H1 (cell line): ENCODE measurements at regions not wholly inside any gene's neighbourhood (a gene's known extent, or its start where the extent isn't known, plus 50 kb on each side); places are given as distances from the start of the nearest gene placed in this dataset.

Experiments
- CTCF ChIP-seq, 3 experiments: IDR thresholded peaks; 1 replicate in 2 of 3; 2 replicates in 1 of 3; pipeline versions ENCODE4 v1.5.1 to v1.6.1; 2011; ENCODE audit warnings: low read length in 3 of 3, mild to moderate bottlenecking in 3 of 3, inconsistent platforms in 2 of 3, low read depth in 1 of 3, moderate library complexity in 1 of 3; ENCODE audit not compliant: insufficient read depth in 1 of 3; ENCODE audit errors: control extremely low read depth in 1 of 3
- EZH2 ChIP-seq: fragments of 200-600 bp; sonication (generic); IDR thresholded peaks from 2 replicates; pipeline ENCODE4 v1.7.1; 2012; ENCODE audit warnings: low read depth, mild to moderate bottlenecking, moderate library complexity, low read length, inconsistent platforms; ENCODE audit not compliant: severe bottlenecking
- JUN ChIP-seq: IDR thresholded peaks from 2 replicates; pipeline ENCODE4 v1.6.1; 2011; ENCODE audit warnings: low read depth, mild to moderate bottlenecking, improper control_type of control experiment, low read length
- JUND ChIP-seq: IDR thresholded peaks from 2 replicates; pipeline ENCODE4 v1.6.1; 2011; ENCODE audit warnings: mild to moderate bottlenecking, improper control_type of control experiment, low read length
- MAX ChIP-seq: IDR thresholded peaks from 2 replicates; pipeline ENCODE4 v1.6.1; 2012; ENCODE audit warnings: inconsistent platforms
- POLR2A ChIP-seq, 2 experiments: IDR thresholded peaks; 1 replicate in 1 of 2; 2 replicates in 1 of 2; pipeline ENCODE4 v1.6.1; 2011; ENCODE audit warnings: low read depth in 2 of 2, low read length in 2 of 2, mild to moderate bottlenecking in 2 of 2; ENCODE audit errors: control extremely low read depth in 1 of 2
- POLR2AphosphoS5 ChIP-seq: IDR thresholded peaks from 2 replicates; pipeline ENCODE4 v1.6.1; 2011; ENCODE audit warnings: low read depth, low read length
- RAD21 ChIP-seq, 2 experiments: IDR thresholded peaks in 1 of 2; conservative IDR thresholded peaks in 1 of 2; 2 replicates each; pipeline ENCODE4 v1.6.1; 2011; ENCODE audit warnings: low read depth in 2 of 2, low read length in 2 of 2, improper control_type of control experiment in 1 of 2, inconsistent platforms in 1 of 2, mild to moderate bottlenecking in 1 of 2, moderate library complexity in 1 of 2
- SIN3A ChIP-seq, 2 experiments: IDR thresholded peaks in 1 of 2; conservative IDR thresholded peaks in 1 of 2; 2 replicates each; pipeline ENCODE4 v1.6.1; 2011 to 2012; ENCODE audit warnings: low read length in 2 of 2, improper control_type of control experiment in 1 of 2, low read depth in 1 of 2, mild to moderate bottlenecking in 1 of 2
- ZNF274 ChIP-seq: IDR thresholded peaks from 2 replicates; pipeline ENCODE4 v1.7.0; 2012; ENCODE audit warnings: low read length, borderline replicate concordance; ENCODE audit errors: extremely low read depth

GRCh38 chr4:20462426-20463175, 210.9 kb downstream of the SLIT2 start:
- no peak for TF ChIP-seq RAD21 (IDR thresholded peaks at IDR 0.05 in 1 of 2, conservative IDR thresholded peaks at IDR 0.05 in 1 of 2; ENCODE audit: low read depth in 2 of 2, low read length in 2 of 2)
- no peak for TF ChIP-seq CTCF (IDR thresholded peaks at IDR 0.05; ENCODE audit: control extremely low read depth in 1 of 3, insufficient read depth in 1 of 3, low read depth in 1 of 3, low read length in 3 of 3)
- TF ChIP-seq POLR2A (IDR thresholded peaks at IDR 0.05; ENCODE audit: control extremely low read depth in 1 of 2, low read depth in 2 of 2, low read length in 2 of 2), result no peak
- no peak for TF ChIP-seq POLR2AphosphoS5
- no peak for TF ChIP-seq JUND
- TF ChIP-seq EZH2, result no peak
- TF ChIP-seq JUN, result no peak
- no peak for TF ChIP-seq SIN3A (conservative IDR thresholded peaks at IDR 0.05 in 1 of 2, IDR thresholded peaks at IDR 0.05 in 1 of 2; ENCODE audit: low read depth in 1 of 2, low read length in 2 of 2)
- no peak for TF ChIP-seq MAX
- TF ChIP-seq ZNF274, result no peak
